GM12875 (cell line): ENCODE measurements at regions not wholly inside any gene's neighbourhood (a gene's known extent, or its start where the extent isn't known, plus 50 kb on each side); places are given as distances from the start of the nearest gene placed in this dataset.
A peak's percentile ranks its signal among the peaks of the same experiment; 100 is the strongest.

Experiments
- H3K4me3 ChIP-seq: one replicate; pipeline ENCODE4 v1.5.1; 2011; ENCODE audit warnings: low read depth, low read length, control low read depth
- TF ChIP-seq, protein P1 (sequence below): IDR thresholded peaks from 2 replicates; pipeline ENCODE4 v1.5.1; 2011; ENCODE audit warnings: low read depth, mild to moderate bottlenecking, control low read depth, inconsistent platforms, low read length, moderate library complexity, borderline replicate concordance; ENCODE audit not compliant: insufficient read depth

DNA sequence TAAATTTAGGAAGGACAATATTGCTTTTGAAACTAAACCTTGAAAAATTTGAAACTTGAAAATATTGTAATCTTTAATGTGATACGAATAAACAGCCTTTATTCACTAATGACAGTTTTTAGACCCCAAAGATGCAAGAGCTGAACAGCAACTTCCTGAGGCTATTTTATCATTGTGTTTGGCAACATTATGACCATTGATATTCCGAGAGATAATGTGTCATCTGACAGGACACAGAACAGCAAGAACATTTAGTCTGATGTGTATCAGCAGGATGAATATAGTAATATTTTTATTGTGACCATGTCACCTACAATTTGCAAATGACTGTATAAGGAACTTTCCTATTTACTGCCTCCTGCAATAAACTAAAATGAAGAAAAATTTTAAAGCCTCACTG lies 316.0 kb downstream of the ADAM29 start:
- TF ChIP-seq, protein P1, sequence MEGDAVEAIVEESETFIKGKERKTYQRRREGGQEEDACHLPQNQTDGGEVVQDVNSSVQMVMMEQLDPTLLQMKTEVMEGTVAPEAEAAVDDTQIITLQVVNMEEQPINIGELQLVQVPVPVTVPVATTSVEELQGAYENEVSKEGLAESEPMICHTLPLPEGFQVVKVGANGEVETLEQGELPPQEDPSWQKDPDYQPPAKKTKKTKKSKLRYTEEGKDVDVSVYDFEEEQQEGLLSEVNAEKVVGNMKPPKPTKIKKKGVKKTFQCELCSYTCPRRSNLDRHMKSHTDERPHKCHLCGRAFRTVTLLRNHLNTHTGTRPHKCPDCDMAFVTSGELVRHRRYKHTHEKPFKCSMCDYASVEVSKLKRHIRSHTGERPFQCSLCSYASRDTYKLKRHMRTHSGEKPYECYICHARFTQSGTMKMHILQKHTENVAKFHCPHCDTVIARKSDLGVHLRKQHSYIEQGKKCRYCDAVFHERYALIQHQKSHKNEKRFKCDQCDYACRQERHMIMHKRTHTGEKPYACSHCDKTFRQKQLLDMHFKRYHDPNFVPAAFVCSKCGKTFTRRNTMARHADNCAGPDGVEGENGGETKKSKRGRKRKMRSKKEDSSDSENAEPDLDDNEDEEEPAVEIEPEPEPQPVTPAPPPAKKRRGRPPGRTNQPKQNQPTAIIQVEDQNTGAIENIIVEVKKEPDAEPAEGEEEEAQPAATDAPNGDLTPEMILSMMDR, result no peak
- H3K4me3 ChIP-seq, result no peak overlapping the region

DNA sequence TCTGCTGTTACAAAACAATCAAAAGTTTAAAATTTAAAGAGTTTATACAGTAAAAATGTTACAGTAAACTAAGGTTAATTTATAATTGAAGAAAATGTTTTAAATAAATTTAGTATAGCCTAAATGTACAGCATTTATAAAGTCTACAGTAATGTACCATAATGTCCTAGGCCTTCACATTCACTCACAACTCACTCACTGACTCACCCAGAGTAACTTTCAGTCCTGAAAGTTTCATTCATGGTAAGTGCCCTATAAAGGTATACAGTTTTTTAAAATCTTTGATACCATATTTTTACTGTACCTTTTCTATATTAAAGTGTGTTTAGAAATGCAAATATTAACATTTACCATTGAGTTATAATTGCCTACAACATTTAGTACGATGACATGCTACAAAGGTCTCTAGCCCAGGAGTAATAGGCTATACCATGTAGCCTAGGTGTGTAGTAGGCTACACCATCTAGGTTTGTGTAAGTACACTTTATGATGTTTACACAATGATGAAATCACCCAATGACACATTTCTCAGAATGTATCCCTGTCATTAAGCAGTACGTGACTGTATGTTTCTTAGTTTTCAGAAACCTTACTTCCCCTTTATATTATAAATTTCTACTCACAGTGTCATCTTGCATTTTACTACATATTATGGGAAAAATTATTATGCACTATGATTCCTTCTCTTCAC lies 320.8 kb downstream of the ADAM29 start:
- TF ChIP-seq, protein P1, result no peak
- no peak overlapping the region for H3K4me3 ChIP-seq

DNA sequence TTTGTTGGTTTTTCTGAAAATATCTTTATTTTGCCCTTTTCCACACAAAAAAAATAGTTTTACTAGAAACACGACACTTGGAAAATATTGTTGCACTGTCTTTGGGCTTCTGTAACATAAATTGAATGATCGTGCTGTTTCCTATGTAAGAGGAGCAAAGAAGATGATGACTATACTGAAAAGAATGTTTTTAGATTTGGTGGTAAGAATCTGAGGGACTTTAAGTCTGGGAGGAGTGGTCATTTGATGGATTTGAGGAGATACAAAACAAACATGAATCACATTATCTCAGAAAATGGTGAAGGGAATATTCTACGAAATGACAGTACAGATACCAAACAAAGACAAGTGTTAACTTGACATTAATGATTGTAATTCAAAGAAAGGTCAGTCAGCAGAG lies 328.8 kb downstream of the ADAM29 start:
- TF ChIP-seq, protein P1, result no peak

DNA sequence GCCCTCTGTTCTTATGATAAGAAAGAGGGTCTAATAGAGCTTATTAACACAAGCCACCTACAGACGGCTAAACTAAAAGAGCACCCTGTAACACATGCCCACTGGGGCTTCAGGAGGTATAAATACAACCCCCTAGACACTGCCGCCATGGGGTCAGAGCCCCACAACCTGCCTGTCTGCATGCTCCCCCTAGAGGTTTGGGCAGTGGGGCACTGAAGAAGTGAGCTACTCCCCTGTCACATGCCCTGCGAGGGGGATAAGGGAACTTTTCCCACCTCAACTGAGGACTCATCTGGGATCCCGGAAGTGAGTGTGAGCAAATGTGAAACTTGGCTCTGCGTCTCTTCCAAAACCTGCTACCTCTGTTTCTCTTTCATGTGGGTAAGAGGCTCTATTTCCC lies 334.5 kb downstream of the ADAM29 start:
- TF ChIP-seq, protein P1, result 0 out of 2 replicates have a peak, but pooled peaks have one; percentile 12
- no peak overlapping the region for H3K4me3 ChIP-seq

More for the DNA sequence above, 328.8 kb downstream of the ADAM29 start:
- H3K4me3 ChIP-seq, result no peak overlapping the region

DNA sequence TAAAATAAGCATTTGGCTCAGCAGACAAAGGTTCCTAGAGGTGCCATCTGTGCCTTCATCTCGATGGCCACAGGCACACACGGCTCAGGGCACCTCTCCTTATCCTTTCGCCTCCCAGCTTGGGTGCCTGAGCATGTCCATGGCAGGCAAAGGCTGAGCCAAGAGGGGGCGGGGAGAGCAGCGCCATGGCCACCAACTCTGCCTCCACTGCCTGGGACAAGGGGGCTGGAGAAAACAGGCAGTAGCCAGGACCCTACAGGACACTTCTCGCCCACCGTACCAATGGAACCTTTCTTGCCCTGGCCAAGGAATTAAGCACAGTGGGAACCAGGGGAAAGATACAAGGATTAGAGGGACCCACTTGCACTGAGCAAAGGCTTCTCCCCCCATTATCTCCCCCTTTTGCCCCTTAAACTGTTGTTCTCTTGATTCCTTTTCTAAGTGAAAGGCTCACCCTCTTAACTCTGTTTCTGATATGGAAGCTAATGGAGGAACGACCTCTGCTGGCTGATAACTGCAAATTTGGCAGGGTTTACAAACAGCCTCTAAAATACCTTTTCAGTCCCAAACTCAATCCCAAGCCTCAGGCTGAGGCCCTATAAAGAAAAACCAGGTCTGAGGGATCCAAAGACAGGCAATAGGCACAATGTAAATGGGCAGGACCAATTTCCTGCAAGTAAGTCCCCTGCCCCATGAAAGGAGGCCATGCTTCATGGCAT lies 335.2 kb downstream of the ADAM29 start:
- no peak overlapping the region for H3K4me3 ChIP-seq

DNA sequence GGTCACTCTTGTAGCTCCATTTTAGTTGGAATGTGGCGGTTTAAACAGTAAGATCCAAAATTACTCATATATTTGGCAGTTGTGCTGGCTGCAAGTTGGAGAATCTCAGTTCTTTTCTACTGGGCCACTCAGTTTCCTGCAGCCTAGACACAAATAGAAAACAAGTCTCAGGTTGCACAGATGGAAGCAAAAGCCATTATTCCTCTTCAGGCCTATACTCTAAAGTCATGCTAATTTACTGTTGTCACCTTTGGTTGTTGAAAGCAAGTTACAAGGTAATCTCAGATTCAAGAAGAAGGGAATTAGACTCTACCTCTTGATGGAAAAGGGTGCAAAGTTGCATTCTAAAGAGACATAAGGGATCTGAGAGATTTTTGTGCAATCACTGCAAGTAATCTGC lies 345.4 kb downstream of the ADAM29 start:
- TF ChIP-seq, protein P1, result no peak
- H3K4me3 ChIP-seq, result no peak overlapping the region

More for the DNA sequence above, 335.2 kb downstream of the ADAM29 start:
- TF ChIP-seq, protein P1, result 0 out of 2 replicates have a peak, but pooled peaks have one; percentile 22

DNA sequence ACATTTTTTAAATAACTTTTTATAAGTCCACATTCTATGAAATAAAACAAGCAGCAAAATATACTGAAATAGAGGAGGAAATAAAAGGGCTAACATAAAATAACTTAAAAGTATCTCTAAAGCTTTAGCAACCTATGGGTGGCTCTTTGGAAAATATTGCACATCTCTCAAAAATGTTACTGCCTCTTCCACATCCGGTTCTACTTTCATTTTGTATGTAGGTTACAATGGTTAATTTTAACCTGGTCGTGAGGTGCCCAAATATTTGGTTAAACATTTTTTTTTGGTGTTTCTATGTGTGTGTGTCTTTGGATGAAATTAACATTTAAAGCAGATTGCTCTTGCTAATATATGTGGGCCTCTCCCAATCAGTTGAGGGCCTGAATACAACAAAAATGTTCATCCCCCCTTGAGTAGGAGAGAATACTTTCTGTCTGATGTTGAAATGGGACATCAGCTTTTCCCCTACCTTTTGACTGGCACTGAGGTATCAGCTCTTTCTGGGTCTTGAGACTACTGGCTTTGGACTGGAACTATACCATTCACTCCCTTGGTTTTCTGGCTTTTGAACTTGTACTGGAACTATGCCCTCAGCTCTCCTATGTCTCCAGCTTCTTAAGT lies 353.0 kb downstream of the ADAM29 start:
- H3K4me3 ChIP-seq, result no peak overlapping the region
- TF ChIP-seq, protein P1, result no peak
